Neuronal stem cell (in vitro differentiated cells): ENCODE measurements at regions not wholly inside any gene's neighbourhood (a gene's known extent, or its start where the extent isn't known, plus 50 kb on each side); places are given as distances from the start of the nearest gene placed in this dataset.
A peak's percentile ranks its signal among the peaks of the same experiment; 100 is the strongest.

Experiments used
- DNase-seq: peaks from one replicate; pipeline ENCODE4 v3.0.0-alpha.2; 2013; ENCODE audit warnings: low spot score
- H2AFZ ChIP-seq: one replicate; pipeline ENCODE4 v1.6.1; 2013; ENCODE audit warnings: mild to moderate bottlenecking, low read length, inconsistent platforms
- H2AK5ac ChIP-seq: 2 replicates; pipeline ENCODE4 v1.6.1; 2013; ENCODE audit warnings: low read depth, mild to moderate bottlenecking, inconsistent platforms, low read length, moderate library complexity, mixed read lengths
- H2BK120ac ChIP-seq: 2 replicates; pipeline ENCODE4 v1.6.1; 2013; ENCODE audit warnings: low read depth, mild to moderate bottlenecking, inconsistent platforms, low read length, moderate library complexity, mixed read lengths
- H2BK12ac ChIP-seq: one replicate; pipeline ENCODE4 v1.6.1; 2013; ENCODE audit warnings: low read length, inconsistent platforms
- H2BK15ac ChIP-seq: 2 replicates; pipeline ENCODE4 v1.6.1; 2013; ENCODE audit warnings: mild to moderate bottlenecking, low read length, inconsistent platforms, mixed read lengths
- H2BK5ac ChIP-seq: one replicate; pipeline ENCODE4 v1.6.1; 2013; ENCODE audit warnings: inconsistent platforms, mild to moderate bottlenecking, low read length, moderate library complexity
- H3K14ac ChIP-seq: one replicate; pipeline ENCODE4 v1.6.1; 2013; ENCODE audit warnings: low read length, inconsistent platforms
- H3K18ac ChIP-seq: 2 replicates; pipeline ENCODE4 v1.6.1; 2013; ENCODE audit warnings: low read length, inconsistent platforms
- H3K23ac ChIP-seq: 2 replicates; pipeline ENCODE4 v1.6.1; 2013; ENCODE audit warnings: low read depth, mild to moderate bottlenecking, mixed read lengths, low read length, inconsistent platforms; ENCODE audit not compliant: poor library complexity
- H3K27ac ChIP-seq: replicated peaks from 3 replicates; pipeline ENCODE4 v1.5.1; 2013; ENCODE audit warnings: low read length, inconsistent platforms
- H3K27me3 ChIP-seq, 3 experiments: 2 replicates each; pipeline ENCODE4 v1.6.1; 2013; ENCODE audit warnings: low read length in 3 of 3, mild to moderate bottlenecking in 2 of 3, inconsistent platforms in 1 of 3, low read depth in 1 of 3, mixed read lengths in 1 of 3, moderate library complexity in 1 of 3; ENCODE audit not compliant: control insufficient read depth in 3 of 3, insufficient read depth in 3 of 3
- H3K36me3 ChIP-seq, 2 donors: replicated peaks in 1 of 2; 2 replicates each; pipeline ENCODE4 v1.6.1; 2013; ENCODE audit warnings: low read length in 2 of 2; ENCODE audit not compliant: control insufficient read depth in 2 of 2, insufficient read depth in 2 of 2
- H3K4ac ChIP-seq: 2 replicates; pipeline ENCODE4 v1.6.1; 2013; ENCODE audit warnings: inconsistent platforms, mild to moderate bottlenecking, low read length, moderate library complexity
- H3K4me1 ChIP-seq, 2 donors: 1 replicate in 1 of 2; 2 replicates in 1 of 2; pipeline ENCODE4 v1.6.1; 2013; ENCODE audit warnings: low read length in 2 of 2, low read depth in 1 of 2; ENCODE audit not compliant: control insufficient read depth in 2 of 2, insufficient read depth in 1 of 2
- H3K4me2 ChIP-seq: one replicate; pipeline ENCODE4 v1.6.1; 2013; ENCODE audit warnings: mild to moderate bottlenecking, low read length, inconsistent platforms; ENCODE audit not compliant: insufficient read depth, poor library complexity, severe bottlenecking
- H3K4me3 ChIP-seq, 2 donors: 2 replicates each; pipeline ENCODE4 v1.5.1; 2013; ENCODE audit warnings: low read length in 2 of 2, mild to moderate bottlenecking in 2 of 2, inconsistent platforms in 1 of 2, moderate library complexity in 1 of 2
- H3K79me1 ChIP-seq: one replicate; pipeline ENCODE4 v1.6.1; 2013; ENCODE audit warnings: low read depth, mild to moderate bottlenecking, inconsistent platforms, low read length, moderate library complexity
- H3K9ac ChIP-seq: one replicate; pipeline ENCODE4 v1.6.1; 2013; ENCODE audit warnings: mild to moderate bottlenecking, low read depth, low read length, inconsistent platforms; ENCODE audit not compliant: poor library complexity
- H3K9me3 ChIP-seq, 2 donors: replicated peaks in 1 of 2; 2 replicates each; pipeline versions ENCODE3 to v1.6.1; 2013; ENCODE audit warnings: low read length in 2 of 2, mild to moderate bottlenecking in 2 of 2, inconsistent platforms in 1 of 2, low read depth in 1 of 2, mixed read lengths in 1 of 2, moderate library complexity in 1 of 2; ENCODE audit not compliant: control insufficient read depth in 2 of 2, insufficient read depth in 1 of 2
- H4K8ac ChIP-seq: one replicate; pipeline ENCODE4 v1.6.1; 2013; ENCODE audit warnings: low read depth, mild to moderate bottlenecking, inconsistent platforms, low read length, moderate library complexity
- H4K91ac ChIP-seq: one replicate; pipeline ENCODE4 v1.6.1; 2013; ENCODE audit warnings: low read length, low read depth, mild to moderate bottlenecking, inconsistent platforms; ENCODE audit not compliant: poor library complexity
- WGBS, 2 donors: extraction: QIAGEN DNeasy Blood & Tissue Kit; methylation state at CpG; one replicate each; pipeline ENCODE4 v1.1.7; 2013; ENCODE audit warnings: missing lambda C conversion rate in 2 of 2, mixed read lengths in 1 of 2; ENCODE audit not compliant: insufficient read length in 2 of 2, insufficient replicate concordance in 1 of 2; ENCODE audit errors: extremely low coverage in 2 of 2; 5-methylcytosine and 5-hydroxymethylcytosine counted together

GRCh38 chr2:238638982-238639628, 208.8 kb upstream of the TWIST2 start:
- Histone ChIP-seq H3K27ac (no peak overlapping the region), H3K23ac (no peak overlapping the region), H3K18ac (peak overlapping the region; percentile 11), H3K4ac (no peak overlapping the region), H2BK12ac (no peak overlapping the region), H2AFZ (no peak overlapping the region), H3K36me3 (no peaks in the 10 kb centered on the region), H3K4me1 (peaks cover 3 to 5% of the 10 kb centered on the region in 2 donors), H3K14ac (no peak overlapping the region), H2BK15ac (no peak overlapping the region), H2BK120ac (no peak overlapping the region), H3K4me2 (no peak overlapping the region), H3K9me3 (peaks cover 0 to 4% of the 10 kb centered on the region in 2 donors), H3K27me3 (no peaks in the 10 kb centered on the region), H2AK5ac (peak overlapping the region; percentile 79), H4K8ac (peak overlapping the region; percentile 87), H4K91ac (no peak overlapping the region), H3K79me1 (no peaks in the 10 kb centered on the region), H3K9ac (no peak overlapping the region), H3K4me3 (peak overlapping the region in 1 of 2 donors; percentile 23), H2BK5ac (no peak overlapping the region)
- DNase-seq = no peak
- WGBS, 2 donors = no CpG with 5 or more reads among the region's 17 CpGs

- WGBS, 2 donors = no CpG with 5 or more reads among the region's 8 CpGs
- H3K27ac ChIP-seq = no peak overlapping the region
Measured at GRCh38 chr2:238640486-238640885, 207.4 kb upstream of the TWIST2 start.

GRCh38 chr2:238642973-238643372, 204.9 kb upstream of the TWIST2 start:
- H3K79me1 ChIP-seq = no peaks in the 10 kb centered on the region
- no peak overlapping the region for H4K91ac ChIP-seq
- no peak overlapping the region for H3K27ac ChIP-seq
- H3K23ac ChIP-seq = no peak overlapping the region
- H3K14ac ChIP-seq = no peak overlapping the region
- H4K8ac ChIP-seq = no peak overlapping the region
- H3K36me3 ChIP-seq = no peaks in the 10 kb centered on the region
- H2AK5ac ChIP-seq = no peak overlapping the region
- no peak overlapping the region for H3K4me3 ChIP-seq
- peaks cover 6 to 9% of the 10 kb centered on the region in 2 donors for H3K4me1 ChIP-seq
- no CpG with 5 or more reads among the region's 12 CpGs for WGBS, 2 donors
- no peak overlapping the region for H2BK120ac ChIP-seq
- H3K27me3 ChIP-seq = no peaks in the 10 kb centered on the region
- H3K9me3 ChIP-seq = peaks cover 0 to 1% of the 10 kb centered on the region in 2 donors
- H3K4me2 ChIP-seq = no peak overlapping the region
- H3K18ac ChIP-seq = no peak overlapping the region
- no peak overlapping the region for H3K9ac ChIP-seq
- H2BK12ac ChIP-seq = no peak overlapping the region
- no peak overlapping the region for H2BK5ac ChIP-seq
- H2BK15ac ChIP-seq = no peak overlapping the region
- H2AFZ ChIP-seq = no peak overlapping the region
- no peak overlapping the region for H3K4ac ChIP-seq
- DNase-seq = no peak

More at GRCh38 chr2:238640486-238640885, 207.4 kb upstream of the TWIST2 start:
- Histone ChIP-seq H3K27me3 (no peaks in the 10 kb centered on the region), H3K79me1 (no peaks in the 10 kb centered on the region), H3K14ac (no peak overlapping the region), H3K18ac (no peak overlapping the region), H4K91ac (no peak overlapping the region), H3K9me3 (peaks cover 0 to 4% of the 10 kb centered on the region in 2 donors), H3K4me1 (peaks cover 6 to 9% of the 10 kb centered on the region in 2 donors), H3K4me2 (no peak overlapping the region), H2BK5ac (no peak overlapping the region), H2AFZ (no peak overlapping the region), H3K23ac (no peak overlapping the region), H2AK5ac (peak overlapping the region; percentile 30), H3K36me3 (no peaks in the 10 kb centered on the region), H3K4ac (no peak overlapping the region), H3K4me3 (no peak overlapping the region), H4K8ac (no peak overlapping the region), H2BK12ac (no peak overlapping the region), H2BK15ac (no peak overlapping the region), H3K9ac (no peak overlapping the region), H2BK120ac (no peak overlapping the region)
- DNase-seq = no peak

- no peak overlapping the region for H3K23ac ChIP-seq
- peaks cover 6 to 9% of the 10 kb centered on the region in 2 donors for H3K4me1 ChIP-seq
- H3K9ac ChIP-seq = no peak overlapping the region
- H2BK12ac ChIP-seq = no peak overlapping the region
- no peak overlapping the region for H2AFZ ChIP-seq
- no peak overlapping the region for H3K4me2 ChIP-seq
- no peak overlapping the region for H3K27ac ChIP-seq
- no peak overlapping the region for H3K4ac ChIP-seq
- H4K91ac ChIP-seq = no peak overlapping the region
- WGBS, 2 donors = no CpG with 5 or more reads among the region's 5 CpGs
- no peak overlapping the region for H2AK5ac ChIP-seq
- no peaks in the 10 kb centered on the region for H3K36me3 ChIP-seq
- H2BK15ac ChIP-seq = no peak overlapping the region
- H3K27me3 ChIP-seq = no peaks in the 10 kb centered on the region
- no peak overlapping the region for H3K18ac ChIP-seq
- no peak for DNase-seq
- H3K14ac ChIP-seq = no peak overlapping the region
- no peak overlapping the region for H2BK5ac ChIP-seq
- H3K9me3 ChIP-seq = peaks cover 0 to 1% of the 10 kb centered on the region in 2 donors
- no peaks in the 10 kb centered on the region for H3K79me1 ChIP-seq
- H4K8ac ChIP-seq = no peak overlapping the region
- H3K4me3 ChIP-seq = no peak overlapping the region
- no peak overlapping the region for H2BK120ac ChIP-seq
Measured at GRCh38 chr2:238643400-238643907, 204.4 kb upstream of the TWIST2 start.
